CD4-positive, alpha-beta T cell (primary cell): ENCODE measurements at regions not wholly inside any gene's neighbourhood (a gene's known extent, or its start where the extent isn't known, plus 50 kb on each side); places are given as distances from the start of the nearest gene placed in this dataset.

Experiments used
- ATAC-seq: fragments of 200-7000 bp; cut with Tn5 transposase; one replicate; pipeline ENCODE4 v1.10.0; 2022; ENCODE audit warnings: mild to moderate bottlenecking; ENCODE audit not compliant: poor library complexity
- CTCF ChIA-PET: fragments of 350-600 bp; sonication (Branson Sonifier 250); formaldehyde crosslinking; loops from one replicate; lab custom pipeline; 2021; ENCODE audit warnings: antibody characterized with exemption, inconsistent platforms; lab: Charles Lee
- POLR2A ChIA-PET: fragments of 350-600 bp; sonication (Branson Sonifier 250); formaldehyde crosslinking; loops from one replicate; lab custom pipeline; 2021; ENCODE audit warnings: antibody characterized with exemption, inconsistent platforms; lab: Charles Lee
- DNase-seq, 14 experiments: peaks; one replicate each; pipeline ENCODE4 v3.0.0-alpha.2; 2013 to 2020; ENCODE audit warnings: mixed read lengths in 2 of 14
- H3K27ac ChIP-seq, 2 donors: one replicate each; pipeline versions ENCODE4 v1.5.1 to v1.7.0; 2013; ENCODE audit warnings: low read length in 2 of 2, low read depth in 1 of 2, mild to moderate bottlenecking in 1 of 2
- H3K27me3 ChIP-seq, 2 experiments: 1 replicate in 1 of 2; 2 replicates in 1 of 2; pipeline versions ENCODE4 v1.6.1 to v1.7.0; 2013; ENCODE audit warnings: low read length in 2 of 2, control low read depth in 1 of 2, mild to moderate bottlenecking in 1 of 2, moderate library complexity in 1 of 2; ENCODE audit not compliant: insufficient read depth in 2 of 2, control insufficient read depth in 1 of 2
- H3K36me3 ChIP-seq: one replicate; pipeline ENCODE4 v1.6.1; 2013; ENCODE audit warnings: low read length, control low read depth; ENCODE audit not compliant: insufficient read depth
- H3K4me1 ChIP-seq: one replicate; pipeline ENCODE4 v1.6.1; 2013; ENCODE audit warnings: low read length, control low read depth; ENCODE audit not compliant: insufficient read depth
- H3K4me3 ChIP-seq: one replicate; pipeline ENCODE4 v1.5.1; 2013; ENCODE audit warnings: mild to moderate bottlenecking, low read length, moderate library complexity
- H3K9me3 ChIP-seq, 2 experiments: 1 replicate in 1 of 2; 2 replicates in 1 of 2; pipeline versions ENCODE4 v1.6.1 to v1.7.0; 2013; ENCODE audit warnings: low read length in 2 of 2, mild to moderate bottlenecking in 2 of 2, control low read depth in 1 of 2, moderate library complexity in 1 of 2; ENCODE audit not compliant: control insufficient read depth in 1 of 2, insufficient read depth in 1 of 2
- H3K27ac Mint-ChIP-seq: one replicate; pipeline ENCODE4 v1.8.0; 2020; ENCODE audit warnings: mixed read lengths
- H3K27me3 Mint-ChIP-seq: one replicate; pipeline ENCODE4 v1.8.0; 2021; ENCODE audit warnings: mixed read lengths
- H3K36me3 Mint-ChIP-seq: one replicate; pipeline ENCODE4 v1.8.0; 2021; ENCODE audit warnings: low read depth, mixed read lengths
- H3K4me1 Mint-ChIP-seq: one replicate; pipeline ENCODE4 v1.8.0; 2021; ENCODE audit warnings: low read depth, mixed read lengths
- H3K4me3 Mint-ChIP-seq: one replicate; pipeline ENCODE4 v1.8.0; 2020; ENCODE audit warnings: mild to moderate bottlenecking, mixed read lengths
- H3K9me3 Mint-ChIP-seq: one replicate; pipeline ENCODE4 v1.8.0; 2020; ENCODE audit warnings: mixed read lengths
- CTCF ChIP-seq: fragments of 200-600 bp; IDR thresholded peaks from one replicate; pipeline ENCODE4 v1.8.0; 2022; ENCODE audit warnings: antibody characterized with exemption, mild to moderate bottlenecking
- intact Hi-C, 2 experiments: fragments of 100-400 bp; cut with DNase I in 1 of 2; cut with micrococcal nuclease in 1 of 2; formaldehyde crosslinking; loops; one replicate each; pipeline versions ENCODE4 v1.15.1 to v1.9.0; 2023 to 2025; cut with DNase I, micrococcal nuclease

DNA sequence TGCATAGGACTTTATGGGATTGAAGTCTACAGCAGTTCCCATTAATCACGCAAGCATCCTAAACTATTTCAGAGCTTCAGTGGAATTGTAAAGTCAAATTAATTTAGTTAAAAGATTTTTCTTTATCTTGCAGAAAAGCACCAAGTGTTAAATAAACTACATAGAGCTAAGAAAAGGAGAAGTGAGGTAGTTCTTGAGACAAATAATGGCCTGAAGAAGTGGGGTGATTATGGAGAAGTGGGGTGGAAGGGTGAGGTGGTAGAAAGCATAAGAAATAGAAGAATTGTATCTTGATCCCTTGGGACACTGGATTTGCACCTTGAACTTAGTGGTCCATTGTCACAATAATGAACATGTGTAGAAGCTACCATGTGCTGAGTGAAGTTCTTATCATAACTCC lies 121.7 kb upstream of the LINC00305 start:
- Mint-ChIP-seq H3K27me3 (no peaks in the 10 kb centered on the region), H3K9me3 (peaks cover 2% of the 10 kb centered on the region), H3K4me3 (no peak overlapping the region), H3K36me3 (no peaks in the 10 kb centered on the region), H3K4me1 (no peaks in the 10 kb centered on the region), H3K27ac (no peak overlapping the region)
- POLR2A ChIA-PET = no interaction called here
- no peak overlapping the region for H3K27ac ChIP-seq
- no peaks in the 10 kb centered on the region for H3K27me3 ChIP-seq
- CTCF ChIA-PET = no interaction called here
- H3K9me3 ChIP-seq = no peaks in the 10 kb centered on the region
- intact Hi-C loops = no loop called here
- H3K4me3 ChIP-seq = no peak overlapping the region
- ATAC-seq (no peak), DNase-seq (no peak)
- H3K36me3 ChIP-seq = no peaks in the 10 kb centered on the region
- TF ChIP-seq CTCF = no peak
- H3K4me1 ChIP-seq = no peaks in the 10 kb centered on the region

DNA sequence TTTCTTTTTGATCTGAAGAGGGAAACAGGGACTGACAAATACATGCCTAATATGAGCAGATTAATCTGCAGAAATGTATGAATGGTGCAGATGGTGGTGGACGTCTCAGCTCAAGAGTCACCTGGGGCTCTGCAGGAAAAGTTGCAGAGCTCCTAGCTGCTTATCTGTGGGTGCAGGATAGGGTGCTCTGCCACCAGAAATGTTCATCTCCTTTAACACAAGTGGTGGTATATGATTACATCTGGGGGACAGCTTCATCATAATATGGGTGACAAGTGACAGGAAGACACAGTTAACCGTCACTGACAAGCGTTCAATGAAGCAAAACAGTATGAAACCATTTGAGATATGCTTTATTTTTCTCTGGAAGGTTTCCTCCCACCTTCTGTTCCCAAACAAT lies 121.2 kb upstream of the LINC00305 start:
- ChIA-PET POLR2A (no interaction called here), CTCF (no interaction called here)
- no peaks in the 10 kb centered on the region for H3K36me3 Mint-ChIP-seq
- DNase-seq (no peak), ATAC-seq (no peak)
- H3K27me3 Mint-ChIP-seq = no peaks in the 10 kb centered on the region
- intact Hi-C loops = no loop called here
- peaks cover 2% of the 10 kb centered on the region for H3K9me3 Mint-ChIP-seq
- no peak overlapping the region for H3K4me3 Mint-ChIP-seq
- H3K4me1 Mint-ChIP-seq = no peaks in the 10 kb centered on the region
- H3K9me3 ChIP-seq = no peaks in the 10 kb centered on the region
- no peaks in the 10 kb centered on the region for H3K36me3 ChIP-seq
- H3K4me3 ChIP-seq = no peak overlapping the region
- H3K4me1 ChIP-seq = no peaks in the 10 kb centered on the region
- no peaks in the 10 kb centered on the region for H3K27me3 ChIP-seq
- H3K27ac Mint-ChIP-seq = no peak overlapping the region
- TF ChIP-seq CTCF = no peak
- no peak overlapping the region for H3K27ac ChIP-seq

DNA sequence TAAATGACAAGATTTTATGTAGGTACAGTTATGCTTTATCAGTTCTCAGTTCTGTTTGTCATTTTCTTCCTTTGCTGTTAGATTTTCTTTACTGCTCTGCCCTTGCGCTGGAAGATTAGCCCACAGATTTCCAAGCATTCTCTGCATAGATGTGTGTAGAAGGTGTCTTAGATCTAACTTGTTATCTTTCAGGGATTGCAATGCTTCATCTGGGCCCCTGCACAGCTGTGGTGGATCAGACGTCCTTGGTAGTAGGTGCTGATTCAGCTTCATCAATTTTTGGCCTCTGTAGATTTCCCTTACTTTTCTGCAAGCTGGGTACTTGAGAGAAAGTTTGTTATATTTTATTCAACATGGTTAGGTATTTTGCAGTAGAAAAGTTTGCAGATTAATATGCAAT lies 115.3 kb upstream of the LINC00305 start:
- H3K9me3 Mint-ChIP-seq = no peaks in the 10 kb centered on the region
- H3K36me3 Mint-ChIP-seq = no peaks in the 10 kb centered on the region
- Histone ChIP-seq H3K36me3 (no peaks in the 10 kb centered on the region), H3K27ac (no peak overlapping the region), H3K27me3 (no peaks in the 10 kb centered on the region), H3K4me1 (no peaks in the 10 kb centered on the region), H3K9me3 (no peaks in the 10 kb centered on the region), H3K4me3 (no peak overlapping the region)
- no peak overlapping the region for H3K4me3 Mint-ChIP-seq
- no peaks in the 10 kb centered on the region for H3K4me1 Mint-ChIP-seq
- no peak for TF ChIP-seq CTCF
- CTCF ChIA-PET = no interaction called here
- intact Hi-C loops = no loop called here
- ATAC-seq = no peak
- H3K27me3 Mint-ChIP-seq = no peaks in the 10 kb centered on the region
- no peak for DNase-seq
- POLR2A ChIA-PET = no interaction called here
- H3K27ac Mint-ChIP-seq = no peak overlapping the region
